Aorta (tissue), 5 donors: ENCODE measurements at regions not wholly inside any gene's neighbourhood (a gene's known extent, or its start where the extent isn't known, plus 50 kb on each side); places are given as distances from the start of the nearest gene placed in this dataset.

Source experiments
- ATAC-seq: fragments of 200-7000 bp; cut with Tn5 transposase; one replicate; pipeline ENCODE4 v1.9.1; 2022; ENCODE audit warnings: moderate library complexity; ENCODE audit not compliant: low FRiP score
- DNase-seq, 2 donors: peaks; one replicate each; pipeline ENCODE4 v3.0.0-alpha.2; 2020
- H3K27ac ChIP-seq, 2 donors: one replicate each; pipeline ENCODE4 v1.5.1; 2013; ENCODE audit warnings: low read length in 2 of 2, mild to moderate bottlenecking in 2 of 2, moderate library complexity in 2 of 2, control low read depth in 1 of 2, inconsistent platforms in 1 of 2, low read depth in 1 of 2
- H3K27me3 ChIP-seq, 2 donors: one replicate each; pipeline ENCODE4 v1.6.1; 2013; ENCODE audit warnings: control low read depth in 1 of 2, low read length in 1 of 2, mild to moderate bottlenecking in 1 of 2, moderate library complexity in 1 of 2; ENCODE audit not compliant: insufficient read depth in 2 of 2, control insufficient read depth in 1 of 2
- H3K36me3 ChIP-seq, 2 donors: one replicate each; pipeline ENCODE4 v1.6.1; 2013; ENCODE audit warnings: control low read depth in 1 of 2, low read length in 1 of 2, mild to moderate bottlenecking in 1 of 2; ENCODE audit not compliant: insufficient read depth in 2 of 2, control insufficient read depth in 1 of 2
- H3K4me1 ChIP-seq, 2 donors: one replicate each; pipeline ENCODE4 v1.6.1; 2013; ENCODE audit warnings: low read length in 2 of 2, control low read depth in 1 of 2, mild to moderate bottlenecking in 1 of 2, moderate library complexity in 1 of 2; ENCODE audit not compliant: insufficient read depth in 2 of 2, control insufficient read depth in 1 of 2
- H3K4me3 ChIP-seq, 2 donors: one replicate each; pipeline ENCODE4 v1.5.1; 2013; ENCODE audit warnings: low read length in 2 of 2, control low read depth in 1 of 2, mild to moderate bottlenecking in 1 of 2
- H3K9me3 ChIP-seq: one replicate; pipeline ENCODE4 v1.6.1; 2013; ENCODE audit warnings: mild to moderate bottlenecking, low read length; ENCODE audit not compliant: control insufficient read depth
- WGBS, 2 donors: extraction: QIAGEN DNeasy Blood & Tissue Kit; methylation state at CpG; one replicate each; pipeline ENCODE4 v1.1.7; 2013; 5-methylcytosine and 5-hydroxymethylcytosine counted together
- intact Hi-C, 2 donors: fragments of 100-400 bp; cut with DNase I; formaldehyde crosslinking; loops; one replicate each; pipeline versions ENCODE4 v1.14.2 to v1.15.0; 2022
- donor health status: healthy with polysubstance abuse.
- donor health status: Bipolar disorder and iron deficiency.
- donor health status: DM: no; HTN: no; CAD: no.
- donor health status: DM: no; HTN: no; CAD: no.
- donor health status: DM: yes; HTN: yes; CAD: no.

DNA sequence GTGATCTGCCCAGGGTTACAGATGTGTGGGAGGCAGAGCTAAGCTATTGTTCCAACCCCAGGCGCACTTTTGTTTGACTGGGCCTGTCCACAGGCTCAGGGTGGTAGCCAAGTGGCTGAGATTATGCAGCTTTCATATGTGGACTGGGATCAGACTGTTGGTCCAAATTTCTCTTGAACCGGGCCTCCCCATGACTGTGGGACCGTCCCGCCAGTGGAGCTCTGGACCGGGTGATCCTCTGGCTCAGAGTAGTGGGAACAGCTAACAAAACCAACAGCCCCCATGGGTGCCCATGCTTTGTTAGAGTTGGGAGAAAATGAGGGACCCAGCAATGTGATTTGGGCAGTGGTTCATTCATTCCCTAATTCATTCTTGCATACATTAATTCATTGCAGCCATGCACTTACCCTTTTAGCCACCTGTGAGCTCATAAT, 86.8 kb upstream of the HS6ST1 start:
- no peak overlapping the region for H3K27ac ChIP-seq
- no peaks in the 10 kb centered on the region for H3K36me3 ChIP-seq
- WGBS, 2 donors = 66% methylated on average over 5 of the region's 5 CpGs
- intact Hi-C loops = no loop called here
- DNase-seq (peak in 1 of 2 donors; percentile 21), ATAC-seq (no peak)
- H3K9me3 ChIP-seq = no peaks in the 10 kb centered on the region
- no peak overlapping the region for H3K4me3 ChIP-seq
- H3K27me3 ChIP-seq = no peaks in the 10 kb centered on the region
- no peaks in the 10 kb centered on the region for H3K4me1 ChIP-seq

DNA sequence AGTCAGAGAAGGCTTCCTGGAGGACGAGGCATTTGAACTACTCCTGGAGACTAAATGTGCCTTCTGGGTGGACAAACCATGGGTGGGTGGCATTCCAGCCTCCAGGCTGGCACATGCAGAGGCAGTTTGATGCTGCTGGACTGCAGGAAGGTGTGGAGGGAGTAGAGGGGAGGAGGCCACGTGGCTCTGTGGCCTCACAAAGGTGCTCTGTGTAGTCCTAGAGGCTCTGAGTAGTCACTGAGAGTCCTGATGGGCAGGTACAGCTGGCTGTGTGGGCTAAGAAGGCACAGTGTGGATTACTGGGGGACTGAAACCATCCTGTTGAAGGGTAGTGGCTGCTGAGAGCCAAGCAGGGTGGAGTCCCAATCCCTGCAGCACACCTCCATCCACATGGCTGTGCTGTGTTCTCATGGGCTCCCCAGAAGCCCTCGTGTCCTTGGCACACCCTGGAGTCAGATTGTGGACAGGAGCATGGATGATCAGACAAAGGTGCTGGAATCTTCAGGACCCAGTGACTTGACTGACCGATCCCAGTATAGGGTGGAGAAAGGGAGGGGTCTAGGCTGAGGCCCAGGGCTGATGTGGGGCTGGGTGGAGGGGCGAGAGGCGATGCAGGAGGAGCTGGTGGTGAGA, 87.4 kb upstream of the HS6ST1 start:
- WGBS, 2 donors = 91 to 93% methylated on average over 6 of the region's 6 CpGs
- no peaks in the 10 kb centered on the region for H3K36me3 ChIP-seq
- intact Hi-C loops = no loop called here
- H3K27ac ChIP-seq = no peak overlapping the region
- ATAC-seq (no peak), DNase-seq (peak in 1 of 2 donors; percentile 61)
- no peak overlapping the region for H3K4me3 ChIP-seq
- H3K27me3 ChIP-seq = no peaks in the 10 kb centered on the region
- H3K4me1 ChIP-seq = no peaks in the 10 kb centered on the region
- no peaks in the 10 kb centered on the region for H3K9me3 ChIP-seq

GRCh38 chr2:128406736-128407554, 88.3 kb upstream of the HS6ST1 start:
- WGBS, 2 donors = 85 to 92% methylated on average over 18 of the region's 18 CpGs
- H3K9me3 ChIP-seq = no peaks in the 10 kb centered on the region
- H3K36me3 ChIP-seq = no peaks in the 10 kb centered on the region
- no peak overlapping the region for H3K4me3 ChIP-seq
- H3K27me3 ChIP-seq = no peaks in the 10 kb centered on the region
- no peaks in the 10 kb centered on the region for H3K4me1 ChIP-seq
- DNase-seq (peak in 1 of 2 donors; percentile 33), ATAC-seq (no peak)
- H3K27ac ChIP-seq = no peak overlapping the region
- intact Hi-C loops = no loop called here

DNA sequence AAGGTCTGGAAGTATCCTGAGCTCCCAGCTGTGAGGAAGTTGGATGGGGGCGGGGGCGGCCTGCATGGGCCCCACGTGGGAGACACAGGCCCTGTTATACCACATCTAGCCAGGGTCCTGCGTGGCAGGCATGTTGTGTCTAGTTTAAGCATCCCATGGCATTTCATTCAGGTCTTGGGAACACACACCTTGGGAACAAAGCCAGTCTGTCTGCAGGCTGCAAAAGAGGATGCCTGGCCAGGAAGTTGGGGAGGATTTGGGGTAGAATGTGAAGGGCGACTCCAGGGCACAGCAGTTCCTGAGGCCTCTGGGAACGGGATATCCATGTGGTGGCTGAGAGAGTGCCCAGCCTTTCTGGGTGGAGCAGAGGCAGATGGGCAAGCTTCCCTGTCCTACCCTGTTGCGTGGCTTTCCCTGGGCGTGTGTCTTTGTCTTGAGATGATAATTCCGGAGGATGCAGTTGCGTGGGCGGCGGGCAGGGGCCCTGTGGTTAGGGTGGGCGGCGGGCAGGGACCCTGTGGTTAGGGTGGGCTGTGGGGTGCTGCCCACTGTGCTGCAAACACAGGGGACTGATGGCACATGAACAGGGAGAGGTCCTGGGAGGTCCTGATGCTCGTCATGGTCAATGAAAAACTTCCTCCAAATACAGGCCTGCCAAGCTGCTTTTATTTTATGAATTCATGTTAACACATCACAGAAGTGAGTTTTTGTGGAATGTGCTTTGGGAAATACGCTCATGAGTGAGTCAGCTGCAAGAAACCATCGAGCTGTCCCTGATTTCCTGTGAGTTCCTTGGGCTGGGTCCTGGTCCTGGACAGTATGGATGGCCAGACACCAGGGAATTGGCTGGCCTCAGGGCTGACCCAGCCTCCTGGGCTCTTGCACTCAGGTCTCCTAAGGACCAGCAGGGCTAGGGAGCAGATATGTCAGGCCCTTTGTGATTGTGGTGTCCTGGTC, 90.0 kb upstream of the HS6ST1 start:
- intact Hi-C loops = no loop called here

DNA sequence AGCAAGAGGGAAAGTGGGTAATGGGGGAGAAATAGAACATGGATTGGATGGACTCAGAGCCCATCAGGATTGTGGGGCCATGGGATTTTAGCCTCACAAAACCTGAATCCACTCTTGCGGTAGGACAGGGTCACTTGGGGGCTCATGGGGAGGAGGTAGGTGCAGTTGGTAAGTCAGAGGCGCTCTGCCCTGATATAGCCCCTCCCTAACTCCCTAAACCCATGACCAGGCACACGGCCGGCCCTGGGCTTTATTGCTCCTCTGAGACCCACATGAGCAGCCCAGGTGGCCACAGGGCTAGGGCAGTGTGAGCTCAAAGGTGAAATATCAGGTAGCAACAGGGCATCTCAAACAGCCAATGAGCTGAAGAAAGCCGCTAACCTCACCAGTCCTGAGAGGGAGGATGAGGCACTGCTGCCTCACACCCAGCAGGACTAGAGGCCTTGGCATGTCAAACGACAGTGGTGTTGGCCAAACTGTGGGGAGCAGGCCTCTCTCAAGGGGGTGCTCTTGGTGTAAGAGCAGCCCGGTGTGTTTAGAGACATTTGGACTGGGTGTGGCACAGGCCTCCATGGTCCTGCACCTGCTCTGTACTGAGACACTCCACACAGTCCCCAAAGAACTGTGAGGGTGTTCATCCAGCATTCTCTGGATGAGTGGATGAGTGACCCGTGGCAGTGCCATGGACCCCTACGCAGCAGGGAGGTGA, 90.8 kb upstream of the HS6ST1 start:
- intact Hi-C loops = no loop called here
- Histone ChIP-seq H3K27me3 (no peaks in the 10 kb centered on the region), H3K9me3 (no peaks in the 10 kb centered on the region), H3K27ac (no peak overlapping the region), H3K4me1 (no peaks in the 10 kb centered on the region), H3K36me3 (no peaks in the 10 kb centered on the region), H3K4me3 (no peak overlapping the region)
- DNase-seq (peak in 1 of 2 donors; percentile 37), ATAC-seq (no peak)
- 92 to 95% methylated on average over 9 of the region's 9 CpGs for WGBS, 2 donors

More for the DNA sequence above, 90.0 kb upstream of the HS6ST1 start:
- ATAC-seq (no peak), DNase-seq (peak in 1 of 2 donors; percentile 56)
- WGBS, 2 donors = 79 to 80% methylated on average over 17 of the region's 17 CpGs
- H3K27me3 ChIP-seq = no peaks in the 10 kb centered on the region
- H3K36me3 ChIP-seq = no peaks in the 10 kb centered on the region
- H3K4me3 ChIP-seq = no peak overlapping the region
- no peaks in the 10 kb centered on the region for H3K4me1 ChIP-seq
- no peaks in the 10 kb centered on the region for H3K9me3 ChIP-seq
- no peak overlapping the region for H3K27ac ChIP-seq

- Histone ChIP-seq H3K27ac (no peak overlapping the region), H3K4me3 (no peak overlapping the region), H3K9me3 (no peaks in the 10 kb centered on the region), H3K4me1 (no peaks in the 10 kb centered on the region), H3K27me3 (no peaks in the 10 kb centered on the region), H3K36me3 (no peaks in the 10 kb centered on the region)
- DNase-seq = peak in 1 of 2 donors; percentile 28
- intact Hi-C loops = no loop called here
- WGBS, 2 donors = 96 to 98% methylated on average over 10 of the region's 10 CpGs
- ATAC-seq = no peak
Observed at GRCh38 chr2:128410035-128410757, 91.5 kb upstream of the HS6ST1 start.

DNA sequence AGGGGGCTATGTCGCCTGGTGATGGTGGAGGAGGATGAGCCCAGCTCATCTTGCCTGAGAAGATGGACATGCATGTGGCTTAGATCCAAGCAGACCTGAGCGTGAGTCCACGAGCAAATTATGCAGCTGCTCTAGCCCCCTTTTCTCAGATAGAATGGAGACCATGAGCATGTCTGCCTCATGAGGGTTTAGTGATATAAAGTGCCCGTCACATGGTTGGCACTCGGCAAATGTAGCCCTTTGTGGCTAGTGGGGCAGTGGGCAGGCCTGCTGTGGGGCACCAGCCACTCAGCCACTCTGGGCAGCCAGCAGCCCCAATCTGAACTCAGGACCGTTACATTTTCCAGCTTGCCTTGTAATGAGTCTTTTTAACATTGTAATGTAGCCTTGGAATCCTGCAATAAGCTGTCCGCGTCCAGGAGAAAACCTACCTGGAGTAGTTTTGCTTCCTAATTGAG, 92.1 kb upstream of the HS6ST1 start:
- Histone ChIP-seq H3K4me1 (no peaks in the 10 kb centered on the region), H3K27me3 (no peaks in the 10 kb centered on the region), H3K36me3 (no peaks in the 10 kb centered on the region), H3K9me3 (no peaks in the 10 kb centered on the region), H3K4me3 (no peak overlapping the region), H3K27ac (no peak overlapping the region)
- peak in 1 of 2 donors; percentile 21 for DNase-seq
- intact Hi-C loops = no loop called here
- 95 to 96% methylated on average over 8 of the region's 8 CpGs for WGBS, 2 donors
- no peak for ATAC-seq
